ENCODE measurements at regions not wholly inside any gene's neighbourhood (a gene's known extent, or its start where the extent isn't known, plus 50 kb on each side); places are given as distances from the start of the nearest gene placed in this dataset.

GRCh38 chr2:105691947-105692390 lies 52.7 kb upstream of the NCK2 start:
- Histone ChIP-seq H3K79me2 (no peaks in the 10 kb centered on the region), H3K4me3 (ENCODE audit: low read depth, low read length) (no peak overlapping the region), H3K36me3 (ENCODE audit: control insufficient read depth, insufficient read depth, low read length) (no peaks in the 10 kb centered on the region), H3K9ac (no peak overlapping the region), H3K27me3 (ENCODE audit: control insufficient read depth, insufficient read depth, low read length) (no peaks in the 10 kb centered on the region), H3K27ac (no peak overlapping the region), H3K4me1 (no peaks in the 10 kb centered on the region), H2AFZ (peak overlapping the region; percentile 47), H3K4me2 (ENCODE audit: low read length) (no peak overlapping the region), H3K9me3 (ENCODE audit: control insufficient read depth, low read length) (no peaks in the 10 kb centered on the region)
- TF ChIP-seq CTCF (IDR thresholded peaks at IDR 0.05), result no peak

GRCh38 chr2:105690566-105690965 lies 54.1 kb upstream of the NCK2 start:
- Histone ChIP-seq H3K9me3 (ENCODE audit: control insufficient read depth, low read length) (no peaks in the 10 kb centered on the region), H3K4me3 (ENCODE audit: low read depth, low read length) (no peak overlapping the region), H3K4me2 (ENCODE audit: low read length) (no peak overlapping the region), H2AFZ (no peak overlapping the region), H3K27me3 (ENCODE audit: control insufficient read depth, insufficient read depth, low read length) (no peaks in the 10 kb centered on the region), H3K27ac (no peak overlapping the region), H3K36me3 (ENCODE audit: control insufficient read depth, insufficient read depth, low read length) (no peaks in the 10 kb centered on the region), H3K9ac (no peak overlapping the region), H3K4me1 (no peaks in the 10 kb centered on the region), H3K79me2 (no peaks in the 10 kb centered on the region)
- no peak for TF ChIP-seq CTCF (IDR thresholded peaks at IDR 0.05)

- no peaks in the 10 kb centered on the region for H3K4me1 ChIP-seq
- no peak overlapping the region for H3K4me2 ChIP-seq (ENCODE audit: low read length)
- H3K79me2 ChIP-seq, result no peaks in the 10 kb centered on the region
- no peaks in the 10 kb centered on the region for H3K27me3 ChIP-seq (ENCODE audit: control insufficient read depth, insufficient read depth, low read length)
- H3K9ac ChIP-seq, result no peak overlapping the region
- no peaks in the 10 kb centered on the region for H3K9me3 ChIP-seq (ENCODE audit: control insufficient read depth, low read length)
- H3K4me3 ChIP-seq (ENCODE audit: low read depth, low read length), result no peak overlapping the region
- H3K36me3 ChIP-seq (ENCODE audit: control insufficient read depth, insufficient read depth, low read length), result no peaks in the 10 kb centered on the region
- TF ChIP-seq CTCF (IDR thresholded peaks at IDR 0.05), result no peak
- H2AFZ ChIP-seq, result no peak overlapping the region
- H3K27ac ChIP-seq, result no peak overlapping the region
Observed at GRCh38 chr2:105689484-105689883, 55.2 kb upstream of the NCK2 start.

GRCh38 chr2:105688946-105689345 lies 55.8 kb upstream of the NCK2 start:
- Histone ChIP-seq H3K4me2 (ENCODE audit: low read length) (no peak overlapping the region), H3K27ac (no peak overlapping the region), H3K4me3 (ENCODE audit: low read depth, low read length) (no peak overlapping the region), H3K9me3 (ENCODE audit: control insufficient read depth, low read length) (no peaks in the 10 kb centered on the region), H3K36me3 (ENCODE audit: control insufficient read depth, insufficient read depth, low read length) (no peaks in the 10 kb centered on the region), H3K27me3 (ENCODE audit: control insufficient read depth, insufficient read depth, low read length) (no peaks in the 10 kb centered on the region), H3K79me2 (no peaks in the 10 kb centered on the region), H3K9ac (no peak overlapping the region), H3K4me1 (no peaks in the 10 kb centered on the region), H2AFZ (no peak overlapping the region)
- TF ChIP-seq CTCF (IDR thresholded peaks at IDR 0.05), result no peak

GRCh38 chr2:105686588-105686987 lies 58.1 kb upstream of the NCK2 start:
- H3K4me2 ChIP-seq (ENCODE audit: low read length), result no peak overlapping the region
- H3K36me3 ChIP-seq (ENCODE audit: control insufficient read depth, insufficient read depth, low read length), result no peaks in the 10 kb centered on the region
- no peak overlapping the region for H2AFZ ChIP-seq
- TF ChIP-seq CTCF (IDR thresholded peaks at IDR 0.05), result no peak
- no peak overlapping the region for H3K27ac ChIP-seq
- H3K9ac ChIP-seq, result no peak overlapping the region
- H3K4me3 ChIP-seq (ENCODE audit: low read depth, low read length), result no peak overlapping the region
- H3K79me2 ChIP-seq, result no peaks in the 10 kb centered on the region
- no peaks in the 10 kb centered on the region for H3K27me3 ChIP-seq (ENCODE audit: control insufficient read depth, insufficient read depth, low read length)
- H3K4me1 ChIP-seq, result no peaks in the 10 kb centered on the region
- H3K9me3 ChIP-seq (ENCODE audit: control insufficient read depth, low read length), result no peaks in the 10 kb centered on the region
